ENCODE measurements at regions not wholly inside any gene's neighbourhood (a gene's known extent, or its start where the extent isn't known, plus 50 kb on each side); places are given as distances from the start of the nearest gene placed in this dataset.

- TF ChIP-seq, protein P1, sequence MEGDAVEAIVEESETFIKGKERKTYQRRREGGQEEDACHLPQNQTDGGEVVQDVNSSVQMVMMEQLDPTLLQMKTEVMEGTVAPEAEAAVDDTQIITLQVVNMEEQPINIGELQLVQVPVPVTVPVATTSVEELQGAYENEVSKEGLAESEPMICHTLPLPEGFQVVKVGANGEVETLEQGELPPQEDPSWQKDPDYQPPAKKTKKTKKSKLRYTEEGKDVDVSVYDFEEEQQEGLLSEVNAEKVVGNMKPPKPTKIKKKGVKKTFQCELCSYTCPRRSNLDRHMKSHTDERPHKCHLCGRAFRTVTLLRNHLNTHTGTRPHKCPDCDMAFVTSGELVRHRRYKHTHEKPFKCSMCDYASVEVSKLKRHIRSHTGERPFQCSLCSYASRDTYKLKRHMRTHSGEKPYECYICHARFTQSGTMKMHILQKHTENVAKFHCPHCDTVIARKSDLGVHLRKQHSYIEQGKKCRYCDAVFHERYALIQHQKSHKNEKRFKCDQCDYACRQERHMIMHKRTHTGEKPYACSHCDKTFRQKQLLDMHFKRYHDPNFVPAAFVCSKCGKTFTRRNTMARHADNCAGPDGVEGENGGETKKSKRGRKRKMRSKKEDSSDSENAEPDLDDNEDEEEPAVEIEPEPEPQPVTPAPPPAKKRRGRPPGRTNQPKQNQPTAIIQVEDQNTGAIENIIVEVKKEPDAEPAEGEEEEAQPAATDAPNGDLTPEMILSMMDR (conservative IDR thresholded peaks at IDR 0.05; ENCODE audit: low read depth, low read length) = no peak
- no peak for TF ChIP-seq EZH2 (IDR thresholded peaks at IDR 0.05; ENCODE audit: low read length, unreplicated experiment)
These were observed 524.3 kb upstream of the GALNTL6 start for GRCh38 chr4:171288816-171289432.
